HepG2 (cell line): ENCODE measurements at regions not wholly inside any gene's neighbourhood (a gene's known extent, or its start where the extent isn't known, plus 50 kb on each side); places are given as distances from the start of the nearest gene placed in this dataset.
A peak's percentile ranks its signal among the peaks of the same experiment; 100 is the strongest.

Source experiments
- MED13 ChIP-seq: sonication (generic); formaldehyde crosslinking; IDR thresholded peaks from 2 replicates; pipeline ENCODE4 v1.5.0; 2020; ENCODE audit warnings: missing genetic modification reagents
- MED8 ChIP-seq: sonication (generic); formaldehyde crosslinking; IDR thresholded peaks from 2 replicates; pipeline ENCODE4 v1.8.1; 2023; ENCODE audit warnings: mild to moderate bottlenecking, missing genetic modification reagents; ENCODE audit not compliant: insufficient replicate concordance
- PHF8 ChIP-seq: sonication (generic); formaldehyde crosslinking; IDR thresholded peaks from 2 replicates; pipeline ENCODE4 v1.5.0; 2020; ENCODE audit warnings: missing genetic modification reagents
- ZFP36L1 ChIP-seq: sonication (generic); formaldehyde crosslinking; IDR thresholded peaks from 2 replicates; pipeline ENCODE4 v1.8.0; 2022; ENCODE audit warnings: mild to moderate bottlenecking, missing genetic modification reagents, moderate library complexity
- ZFP82 ChIP-seq: sonication (generic); formaldehyde crosslinking; IDR thresholded peaks from 2 replicates; pipeline ENCODE4 v1.5.1; 2020; ENCODE audit warnings: mild to moderate bottlenecking, missing genetic modification reagents, borderline replicate concordance
- ZMYM4 ChIP-seq: sonication (generic); formaldehyde crosslinking; IDR thresholded peaks from 2 replicates; pipeline ENCODE4 v1.8.1; 2023; ENCODE audit warnings: mild to moderate bottlenecking, missing genetic modification reagents
- ZNF407 ChIP-seq: sonication (generic); formaldehyde crosslinking; IDR thresholded peaks from one replicate; pipeline ENCODE4 v1.5.1; 2020; ENCODE audit warnings: mild to moderate bottlenecking, missing genetic modification reagents; ENCODE audit errors: not compliant biosample characterization
- ZNF790 ChIP-seq: sonication (generic); formaldehyde crosslinking; IDR thresholded peaks from 2 replicates; pipeline ENCODE4 v1.8.0; 2022; ENCODE audit warnings: missing genetic modification reagents, mild to moderate bottlenecking, borderline replicate concordance
- TF ChIP-seq, protein P1 (sequence below): sonication (generic); formaldehyde crosslinking; IDR thresholded peaks from 2 replicates; pipeline ENCODE4 v1.8.1; 2022; ENCODE audit warnings: low read depth, mild to moderate bottlenecking, missing genetic modification reagents
- TF ChIP-seq, protein P2 (sequence below), 2 experiments: sonication (generic) in 1 of 2; formaldehyde crosslinking in 1 of 2; IDR thresholded peaks; 2 replicates each; pipeline versions ENCODE4 v1.6.1 to v1.9.0; 2014 to 2022; ENCODE audit warnings: antibody characterized with exemption in 1 of 2, borderline replicate concordance in 1 of 2, inconsistent platforms in 1 of 2, low read depth in 1 of 2, missing genetic modification reagents in 1 of 2

GRCh38 chr6:26215585-26216358 is 128.5 kb downstream of the HFE start (continued):
- TF ChIP-seq ZFP82 (peak; percentile 69; the same call in 1 of the 2 replicates), PHF8 (peak; percentile 36; the same call in 1 of the 2 replicates), MED8 (CRISPR knock-in tag) (peak; percentile 56), MED13 (CRISPR knock-in tag) (peak; percentile 26; the same call in 1 of the 2 replicates), ZNF790 (CRISPR knock-in tag) (peak; percentile 12; the same call in 1 of the 2 replicates), ZNF407 (CRISPR knock-in tag) (no peak), ZFP36L1 (CRISPR knock-in tag) (no peak), ZMYM4 (0 out of 2 replicates have a peak, but pooled peaks have one; percentile 15)
- TF ChIP-seq, protein P1, sequence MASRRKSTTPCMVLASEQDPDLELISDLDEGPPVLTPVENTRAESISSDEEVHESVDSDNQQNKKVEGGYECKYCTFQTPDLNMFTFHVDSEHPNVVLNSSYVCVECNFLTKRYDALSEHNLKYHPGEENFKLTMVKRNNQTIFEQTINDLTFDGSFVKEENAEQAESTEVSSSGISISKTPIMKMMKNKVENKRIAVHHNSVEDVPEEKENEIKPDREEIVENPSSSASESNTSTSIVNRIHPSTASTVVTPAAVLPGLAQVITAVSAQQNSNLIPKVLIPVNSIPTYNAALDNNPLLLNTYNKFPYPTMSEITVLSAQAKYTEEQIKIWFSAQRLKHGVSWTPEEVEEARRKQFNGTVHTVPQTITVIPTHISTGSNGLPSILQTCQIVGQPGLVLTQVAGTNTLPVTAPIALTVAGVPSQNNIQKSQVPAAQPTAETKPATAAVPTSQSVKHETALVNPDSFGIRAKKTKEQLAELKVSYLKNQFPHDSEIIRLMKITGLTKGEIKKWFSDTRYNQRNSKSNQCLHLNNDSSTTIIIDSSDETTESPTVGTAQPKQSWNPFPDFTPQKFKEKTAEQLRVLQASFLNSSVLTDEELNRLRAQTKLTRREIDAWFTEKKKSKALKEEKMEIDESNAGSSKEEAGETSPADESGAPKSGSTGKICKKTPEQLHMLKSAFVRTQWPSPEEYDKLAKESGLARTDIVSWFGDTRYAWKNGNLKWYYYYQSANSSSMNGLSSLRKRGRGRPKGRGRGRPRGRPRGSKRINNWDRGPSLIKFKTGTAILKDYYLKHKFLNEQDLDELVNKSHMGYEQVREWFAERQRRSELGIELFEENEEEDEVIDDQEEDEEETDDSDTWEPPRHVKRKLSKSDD: peak; percentile 73; the same call in 1 of the 2 replicates
- TF ChIP-seq, protein P2, sequence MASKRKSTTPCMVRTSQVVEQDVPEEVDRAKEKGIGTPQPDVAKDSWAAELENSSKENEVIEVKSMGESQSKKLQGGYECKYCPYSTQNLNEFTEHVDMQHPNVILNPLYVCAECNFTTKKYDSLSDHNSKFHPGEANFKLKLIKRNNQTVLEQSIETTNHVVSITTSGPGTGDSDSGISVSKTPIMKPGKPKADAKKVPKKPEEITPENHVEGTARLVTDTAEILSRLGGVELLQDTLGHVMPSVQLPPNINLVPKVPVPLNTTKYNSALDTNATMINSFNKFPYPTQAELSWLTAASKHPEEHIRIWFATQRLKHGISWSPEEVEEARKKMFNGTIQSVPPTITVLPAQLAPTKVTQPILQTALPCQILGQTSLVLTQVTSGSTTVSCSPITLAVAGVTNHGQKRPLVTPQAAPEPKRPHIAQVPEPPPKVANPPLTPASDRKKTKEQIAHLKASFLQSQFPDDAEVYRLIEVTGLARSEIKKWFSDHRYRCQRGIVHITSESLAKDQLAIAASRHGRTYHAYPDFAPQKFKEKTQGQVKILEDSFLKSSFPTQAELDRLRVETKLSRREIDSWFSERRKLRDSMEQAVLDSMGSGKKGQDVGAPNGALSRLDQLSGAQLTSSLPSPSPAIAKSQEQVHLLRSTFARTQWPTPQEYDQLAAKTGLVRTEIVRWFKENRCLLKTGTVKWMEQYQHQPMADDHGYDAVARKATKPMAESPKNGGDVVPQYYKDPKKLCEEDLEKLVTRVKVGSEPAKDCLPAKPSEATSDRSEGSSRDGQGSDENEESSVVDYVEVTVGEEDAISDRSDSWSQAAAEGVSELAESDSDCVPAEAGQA (IDR thresholded peaks at IDR 0.05; ENCODE audit: low read depth): no peak
- TF ChIP-seq, protein P2 (CRISPR knock-in tag; IDR thresholded peaks at IDR 0.05; ENCODE audit: borderline replicate concordance): 0 out of 2 replicates have a peak, but pooled peaks have one; percentile 49
